GM21515 (cell line): ENCODE measurements at regions not wholly inside any gene's neighbourhood (a gene's known extent, or its start where the extent isn't known, plus 50 kb on each side); places are given as distances from the start of the nearest gene placed in this dataset.

ENCODE experiments used
- ATAC-seq: cut with Tn5 transposase; IDR thresholded peaks from one replicate; pipeline ENCODE4 v1.9.1; 2021; ENCODE audit not compliant: unreplicated experiment

GRCh38 chr3:68328049-68328448 lies 604.3 kb downstream of the TAFA4 start:
- no peak for ATAC-seq

GRCh38 chr3:68315964-68316363 lies 616.4 kb downstream of the TAFA4 start:
- no peak for ATAC-seq

GRCh38 chr3:68315546-68315945 lies 616.8 kb downstream of the TAFA4 start:
- no peak for ATAC-seq

GRCh38 chr3:68306571-68306970 lies 625.8 kb downstream of the TAFA4 start:
- no peak for ATAC-seq

- ATAC-seq, result no peak
These were observed 636.9 kb downstream of the TAFA4 start for GRCh38 chr3:68295457-68295856.

- ATAC-seq, result no peak
These were observed 635.9 kb upstream of the SUCLG2 start for GRCh38 chr3:68290333-68290732.

- ATAC-seq, result no peak
These were observed 633.7 kb upstream of the SUCLG2 start for GRCh38 chr3:68288085-68288484.

GRCh38 chr3:68287101-68287500 lies 632.7 kb upstream of the SUCLG2 start:
- ATAC-seq, result no peak

GRCh38 chr3:68274286-68274685 lies 619.9 kb upstream of the SUCLG2 start:
- no peak for ATAC-seq

GRCh38 chr3:68271145-68271544 lies 616.7 kb upstream of the SUCLG2 start:
- ATAC-seq, result no peak

- ATAC-seq, result no peak
These were observed 602.3 kb upstream of the SUCLG2 start for GRCh38 chr3:68256635-68257223.

GRCh38 chr3:68249265-68249664 lies 594.9 kb upstream of the SUCLG2 start:
- no peak for ATAC-seq

- no peak for ATAC-seq
These were observed 588.2 kb upstream of the SUCLG2 start for GRCh38 chr3:68242606-68243005.

GRCh38 chr3:68239542-68239941 lies 585.1 kb upstream of the SUCLG2 start:
- no peak for ATAC-seq

GRCh38 chr3:68234076-68234780 lies 579.8 kb upstream of the SUCLG2 start:
- no peak for ATAC-seq

- no peak for ATAC-seq
These were observed 574.4 kb upstream of the SUCLG2 start for GRCh38 chr3:68228856-68229255.

- ATAC-seq, result no peak
These were observed 566.4 kb upstream of the SUCLG2 start for GRCh38 chr3:68220832-68221231.

GRCh38 chr3:68211637-68212036 lies 557.2 kb upstream of the SUCLG2 start:
- ATAC-seq, result no peak

- no peak for ATAC-seq
These were observed 556.2 kb upstream of the SUCLG2 start for GRCh38 chr3:68210635-68211034.

GRCh38 chr3:68207327-68207726 lies 552.9 kb upstream of the SUCLG2 start:
- no peak for ATAC-seq

- no peak for ATAC-seq
These were observed 552.2 kb upstream of the SUCLG2 start for GRCh38 chr3:68206524-68207117.

GRCh38 chr3:68186733-68187132 lies 532.3 kb upstream of the SUCLG2 start:
- ATAC-seq, result no peak

- no peak for ATAC-seq
These were observed 522.2 kb upstream of the SUCLG2 start for GRCh38 chr3:68176600-68176999.
